GM21528 (cell line): ENCODE measurements at regions not wholly inside any gene's neighbourhood (a gene's known extent, or its start where the extent isn't known, plus 50 kb on each side); places are given as distances from the start of the nearest gene placed in this dataset.
A peak's percentile ranks its signal among the peaks of the same experiment; 100 is the strongest.

Experiments used
- ATAC-seq: cut with Tn5 transposase; IDR thresholded peaks from one replicate; pipeline ENCODE4 v1.9.1; 2021; ENCODE audit warnings: mild to moderate bottlenecking, moderate library complexity; ENCODE audit not compliant: unreplicated experiment, low FRiP score

DNA sequence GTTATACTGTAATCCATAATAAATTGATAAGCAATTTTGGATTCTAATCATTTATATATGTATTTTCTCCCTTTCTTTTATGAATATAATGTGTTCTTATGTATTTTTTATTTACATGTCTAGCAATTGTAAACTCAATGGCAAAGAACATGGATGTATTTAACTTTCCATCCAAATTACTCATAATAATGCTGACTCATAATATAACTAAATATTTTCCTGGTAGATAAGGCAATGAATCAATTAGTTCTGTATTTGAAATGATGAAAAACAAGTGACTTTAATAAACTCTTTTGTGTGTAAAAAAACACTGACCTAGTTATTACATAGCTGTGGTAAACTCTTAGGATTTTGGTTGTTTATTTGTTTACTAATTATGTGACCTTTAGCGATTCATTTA lies 211.2 kb downstream of the DTHD1 start:
- ATAC-seq: no peak

GRCh38 chr4:36493251-36493650 lies 211.8 kb downstream of the DTHD1 start:
- ATAC-seq: no peak

DNA sequence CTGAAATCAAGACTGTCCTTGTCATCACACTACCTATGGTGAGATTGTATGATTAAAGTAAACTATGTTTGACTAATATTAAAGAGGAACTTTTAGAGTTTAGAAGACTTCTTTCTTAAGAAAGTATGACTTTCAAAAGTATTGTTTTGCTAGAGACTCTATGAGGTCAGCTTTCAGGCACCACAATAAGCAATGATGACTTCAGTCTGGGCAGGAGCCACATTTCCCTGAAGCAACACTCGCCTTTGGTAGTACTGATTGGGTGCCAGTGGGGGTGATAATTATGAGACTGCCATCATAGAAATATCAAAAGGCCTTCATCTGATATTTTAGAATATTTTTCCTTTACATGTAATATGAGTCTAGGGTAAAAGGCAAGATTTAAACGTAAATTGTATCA lies 212.6 kb downstream of the DTHD1 start:
- no peak for ATAC-seq

- ATAC-seq: no peak
These were observed 213.3 kb downstream of the DTHD1 start for GRCh38 chr4:36494747-36495146.

DNA sequence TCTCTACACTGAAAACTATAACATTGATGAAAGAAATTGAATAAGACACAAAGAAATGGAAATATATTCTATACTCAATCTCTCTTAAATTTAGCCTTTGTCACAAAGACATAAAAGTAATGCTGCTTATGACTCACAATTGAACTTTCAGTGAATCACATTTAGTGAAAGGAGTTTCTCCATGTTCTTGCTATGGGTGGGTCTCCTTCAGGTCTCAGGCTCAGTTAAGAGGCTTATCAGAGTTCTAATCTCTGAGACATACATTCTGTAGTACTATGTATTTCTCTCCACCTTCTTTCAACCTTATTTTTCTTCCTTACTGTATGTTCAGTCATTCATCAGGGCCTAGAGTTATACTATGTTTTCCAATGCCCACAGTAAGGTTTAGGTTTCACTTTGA lies 220.9 kb downstream of the DTHD1 start:
- ATAC-seq: no peak

- ATAC-seq: no peak
These were observed 227.0 kb downstream of the DTHD1 start for GRCh38 chr4:36508394-36508793.

DNA sequence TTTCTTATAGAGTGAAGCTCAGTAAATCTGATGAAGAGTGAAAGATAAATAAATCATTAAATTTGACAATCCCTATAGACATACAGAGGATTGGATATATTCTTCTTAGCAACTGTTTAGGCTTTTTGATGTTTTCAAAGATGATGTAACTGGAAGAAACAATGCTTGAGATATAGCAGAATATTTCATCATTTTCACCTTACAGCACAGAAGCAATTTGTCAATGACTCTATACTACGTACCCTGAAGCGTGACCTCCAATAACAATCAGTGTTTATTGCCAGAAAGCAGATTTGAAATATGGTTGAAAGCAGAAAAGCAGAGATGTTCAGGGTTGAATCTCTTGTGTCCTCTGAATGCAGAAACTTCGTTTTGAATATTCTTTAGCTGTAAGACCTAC lies 228.4 kb downstream of the DTHD1 start:
- ATAC-seq: no peak

- ATAC-seq: no peak
These were observed 230.4 kb downstream of the DTHD1 start for GRCh38 chr4:36511785-36512184.

DNA sequence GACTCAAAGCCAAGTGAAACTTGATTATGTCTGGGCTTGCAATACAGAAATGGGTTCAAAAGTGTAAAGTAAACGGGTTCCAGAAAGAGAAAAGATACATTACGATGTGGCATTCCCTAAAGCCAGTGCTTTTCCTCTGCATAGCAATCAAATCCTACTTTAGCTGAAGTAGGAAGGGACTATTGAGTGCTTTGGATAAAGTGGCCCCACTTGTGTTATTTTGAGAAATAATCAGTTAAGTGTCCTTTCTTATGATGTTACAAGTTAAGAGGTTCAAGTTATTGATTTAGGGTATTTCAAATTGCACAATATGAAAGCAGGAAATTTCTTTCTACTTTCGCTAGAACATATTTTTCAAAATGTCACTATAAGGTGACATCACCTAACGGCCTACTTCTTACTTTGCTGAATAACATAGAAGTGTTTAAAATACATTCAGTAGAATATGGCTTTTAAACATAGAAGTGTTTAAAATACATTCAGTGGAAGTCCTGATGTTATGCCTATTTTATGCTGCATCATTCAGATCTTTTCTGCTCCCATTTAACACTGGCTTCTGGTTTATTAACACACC lies 235.2 kb downstream of the DTHD1 start:
- no peak for ATAC-seq

DNA sequence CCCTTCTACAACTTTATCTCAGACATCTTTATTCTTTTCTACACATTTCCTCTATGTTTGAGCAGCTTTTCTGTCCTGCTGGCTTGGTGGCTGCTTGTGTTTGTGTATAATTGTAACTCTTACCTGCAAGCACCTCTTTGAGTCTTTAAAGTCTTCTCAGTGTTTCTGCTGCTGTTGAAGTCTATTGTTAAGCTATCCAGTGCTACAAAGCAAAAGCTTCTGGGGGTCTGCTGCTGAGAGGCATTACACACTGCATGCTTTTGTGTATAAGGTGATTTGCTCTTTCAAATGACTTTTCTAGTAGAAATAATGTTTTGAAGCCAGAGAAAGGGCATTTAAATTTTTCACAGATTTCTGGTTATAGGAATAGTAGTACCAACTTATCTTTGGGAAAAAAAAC lies 241.8 kb downstream of the DTHD1 start:
- no peak for ATAC-seq

GRCh38 chr4:36532670-36533379 lies 251.4 kb downstream of the DTHD1 start:
- no peak for ATAC-seq

GRCh38 chr4:36533944-36534343 lies 252.5 kb downstream of the DTHD1 start:
- ATAC-seq: no peak

DNA sequence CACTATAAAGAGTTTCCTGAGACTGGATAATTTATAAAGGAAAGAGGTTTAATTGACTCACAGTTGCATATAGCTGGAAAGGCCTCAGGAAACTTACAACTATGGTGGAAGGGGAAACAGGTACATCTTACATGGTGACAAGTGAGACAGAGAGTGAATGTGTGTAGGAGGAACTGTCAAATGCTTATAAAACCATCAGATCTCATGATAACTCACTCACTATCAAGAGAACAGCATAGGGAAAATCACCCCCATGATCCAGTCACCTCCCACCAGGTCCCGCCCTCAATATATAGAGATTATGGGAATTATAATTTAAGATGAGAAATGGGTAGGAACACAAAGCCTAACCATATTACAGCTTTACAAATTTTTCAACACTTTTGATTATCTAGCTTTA lies 266.0 kb downstream of the DTHD1 start:
- no peak for ATAC-seq

DNA sequence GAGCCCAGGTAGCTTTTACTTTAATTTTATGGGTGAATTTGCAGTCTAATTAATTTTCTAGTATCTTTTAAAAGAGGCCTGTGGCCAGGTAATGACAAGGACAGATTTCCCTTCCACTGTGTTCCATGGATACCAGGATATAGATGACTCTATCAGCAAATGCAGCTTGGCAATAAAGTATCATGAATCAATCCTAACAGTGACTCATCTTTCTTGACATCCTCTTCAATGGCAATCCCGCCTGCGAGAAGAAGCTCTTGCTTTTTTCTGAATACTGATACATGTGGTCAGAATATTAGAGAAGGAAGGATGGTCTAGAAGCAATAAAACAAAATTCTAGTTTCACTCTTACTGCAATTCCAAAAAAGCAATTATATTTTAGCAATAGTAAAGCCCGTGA lies 267.8 kb downstream of the DTHD1 start:
- ATAC-seq: no peak

DNA sequence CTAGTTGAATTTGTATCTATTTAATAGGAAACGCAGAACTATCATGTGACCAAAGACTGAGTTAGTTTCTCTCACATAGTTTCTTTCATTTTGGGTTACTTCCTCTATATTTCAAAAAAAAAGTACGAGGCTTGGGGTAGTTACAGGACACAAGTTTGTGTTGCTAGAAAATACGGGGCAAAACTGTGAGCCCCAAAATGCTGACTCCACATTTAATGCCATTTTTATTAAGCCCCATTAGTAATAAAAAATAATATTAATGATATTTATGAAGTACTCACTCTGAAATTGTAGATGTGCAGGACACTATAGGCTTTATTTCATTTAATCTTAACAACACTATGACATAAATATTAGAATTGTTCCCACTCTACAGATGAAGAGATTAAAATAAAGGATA lies 268.6 kb downstream of the DTHD1 start:
- no peak for ATAC-seq

DNA sequence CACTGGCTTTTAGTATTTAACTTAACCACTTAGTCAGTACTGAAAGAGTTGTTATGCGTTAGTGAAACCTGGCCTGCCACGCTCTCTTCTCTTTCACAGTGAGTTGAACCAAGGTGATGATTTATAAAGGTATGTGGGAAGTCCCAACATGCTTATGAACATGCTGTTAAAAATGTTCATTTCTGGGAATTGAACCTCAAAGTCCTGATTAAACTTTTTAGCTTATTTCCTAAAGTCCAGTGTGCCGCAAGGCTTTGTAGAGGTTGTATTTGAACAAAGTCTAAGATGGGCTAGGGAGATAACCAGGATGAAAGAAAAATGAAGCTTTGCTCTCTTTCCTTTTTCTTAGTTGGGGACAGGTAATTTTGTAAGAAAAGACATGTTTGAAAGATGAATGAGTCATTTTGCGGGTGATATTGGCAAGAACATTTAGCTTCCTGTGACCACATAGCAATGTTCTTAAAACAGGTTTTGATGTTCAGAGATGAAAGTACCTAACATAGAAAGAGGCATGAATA lies 270.3 kb downstream of the DTHD1 start:
- peak; percentile 82 for ATAC-seq

DNA sequence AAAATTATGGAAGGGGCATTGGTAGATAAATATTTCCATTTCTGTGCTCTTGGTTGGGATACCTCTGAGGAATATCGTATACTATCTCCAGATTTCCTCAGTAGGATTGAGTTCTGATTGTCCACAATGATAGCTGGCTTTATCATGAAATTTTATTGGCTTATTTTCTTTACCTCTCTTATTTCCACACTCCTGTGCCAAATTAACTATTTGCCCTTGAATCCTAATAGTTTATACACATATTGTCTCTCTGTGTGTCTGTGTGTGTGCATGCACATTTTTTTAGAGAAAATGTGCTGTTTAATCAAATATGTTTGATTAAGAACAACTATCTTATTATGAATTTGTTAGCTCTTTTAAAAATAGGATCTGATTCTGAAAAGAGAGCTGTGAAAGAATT lies 271.6 kb downstream of the DTHD1 start:
- no peak for ATAC-seq

GRCh38 chr4:36553453-36553852 lies 272.0 kb downstream of the DTHD1 start:
- ATAC-seq: no peak

DNA sequence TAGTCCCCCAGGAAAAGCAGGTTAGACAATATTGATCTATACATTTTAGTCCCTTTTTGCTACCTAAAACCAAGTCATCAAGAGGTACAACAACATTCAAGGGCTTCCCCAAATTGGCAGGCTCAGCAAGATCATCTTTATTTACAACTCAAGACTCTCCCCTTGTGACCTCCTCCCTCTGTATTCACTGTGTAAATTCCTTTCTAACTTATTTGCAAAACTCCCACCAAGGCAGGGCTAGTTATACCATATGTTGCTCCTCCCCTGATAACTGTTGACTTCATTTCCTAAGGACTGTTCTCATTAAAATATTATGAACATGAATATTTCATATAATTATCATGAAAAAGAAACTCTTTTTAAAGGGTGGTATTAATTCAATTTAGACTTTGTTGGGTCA lies 275.6 kb downstream of the DTHD1 start:
- no peak for ATAC-seq

GRCh38 chr4:36568575-36568974 lies 287.2 kb downstream of the DTHD1 start:
- ATAC-seq: no peak

DNA sequence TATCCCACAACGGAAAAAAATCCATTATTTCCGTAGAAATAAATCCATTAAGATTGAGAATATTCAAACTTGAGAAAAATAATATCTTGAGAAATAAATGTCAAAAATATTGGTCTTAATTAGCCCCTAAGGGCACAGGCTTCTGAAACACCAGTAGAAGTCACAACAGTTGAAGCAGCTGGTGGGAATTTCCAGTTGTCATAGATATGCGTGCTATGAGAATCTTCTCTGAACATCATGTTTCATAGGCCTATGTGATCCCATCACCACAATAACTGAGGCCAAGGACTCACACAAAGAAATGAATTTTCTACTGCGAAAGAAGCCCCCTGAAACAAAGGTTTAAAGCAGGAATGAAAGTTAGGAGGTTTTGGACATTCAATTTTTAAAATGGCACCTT lies 292.0 kb downstream of the DTHD1 start:
- no peak for ATAC-seq

DNA sequence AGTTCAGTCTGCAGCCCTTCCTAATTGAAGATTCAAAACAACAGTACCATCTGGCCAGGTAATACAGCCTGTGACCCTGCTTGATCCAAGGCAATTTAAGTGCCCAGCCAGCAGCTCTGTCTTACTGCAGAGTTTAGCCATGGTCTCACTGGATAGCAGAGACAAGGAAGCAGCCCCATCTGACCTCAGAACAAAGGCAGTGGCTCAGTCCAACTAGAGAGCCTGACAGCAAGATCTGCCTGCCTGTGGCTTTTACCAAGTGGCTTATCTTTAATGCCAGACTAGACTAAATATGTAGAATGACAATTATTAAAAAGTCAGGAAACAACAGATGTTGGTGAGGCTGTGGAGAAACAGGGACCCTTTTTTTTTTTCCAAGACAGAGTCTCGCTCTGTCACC lies 293.4 kb downstream of the DTHD1 start:
- ATAC-seq: no peak
